ENCODE measurements at regions not wholly inside any gene's neighbourhood (a gene's known extent, or its start where the extent isn't known, plus 50 kb on each side); places are given as distances from the start of the nearest gene placed in this dataset.

DNA sequence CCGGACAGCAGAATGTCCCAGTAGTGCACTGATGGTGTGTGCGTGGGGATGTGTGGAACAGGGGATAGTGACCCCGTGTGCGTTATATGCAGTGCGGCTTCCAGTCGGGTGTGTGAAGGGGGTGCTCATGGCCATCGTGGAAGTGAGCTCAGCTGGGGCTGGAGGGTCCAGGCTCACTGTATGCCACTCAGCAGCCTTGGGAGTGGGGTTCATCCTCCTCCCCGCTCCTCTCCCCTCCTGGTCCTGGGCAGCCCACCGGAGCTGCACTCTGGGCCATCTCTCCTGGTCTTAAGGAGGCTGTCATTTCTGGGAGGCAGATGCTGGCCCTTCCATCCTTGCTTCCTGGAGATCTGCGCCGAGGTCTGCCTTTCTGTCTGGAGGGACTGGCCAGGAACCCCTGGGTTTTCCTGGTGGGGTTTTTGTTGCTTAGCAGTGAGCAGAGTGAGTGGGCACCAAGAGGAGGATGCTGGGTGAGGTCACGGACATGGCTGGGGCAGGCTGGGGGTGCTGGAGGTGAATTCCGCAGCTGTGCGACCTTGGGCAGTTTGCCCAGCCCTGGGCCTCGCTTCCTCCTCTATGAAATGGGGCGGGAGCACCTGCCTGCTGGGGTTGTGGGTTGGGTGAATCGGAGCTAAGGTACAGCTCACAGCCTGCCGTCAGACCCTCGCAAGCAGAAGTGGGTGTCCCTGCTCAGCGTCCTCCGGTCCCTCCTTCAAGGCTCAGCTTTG, 164.1 kb downstream of the SEC14L1 start (continued):
- TF ChIP-seq, protein P1, sequence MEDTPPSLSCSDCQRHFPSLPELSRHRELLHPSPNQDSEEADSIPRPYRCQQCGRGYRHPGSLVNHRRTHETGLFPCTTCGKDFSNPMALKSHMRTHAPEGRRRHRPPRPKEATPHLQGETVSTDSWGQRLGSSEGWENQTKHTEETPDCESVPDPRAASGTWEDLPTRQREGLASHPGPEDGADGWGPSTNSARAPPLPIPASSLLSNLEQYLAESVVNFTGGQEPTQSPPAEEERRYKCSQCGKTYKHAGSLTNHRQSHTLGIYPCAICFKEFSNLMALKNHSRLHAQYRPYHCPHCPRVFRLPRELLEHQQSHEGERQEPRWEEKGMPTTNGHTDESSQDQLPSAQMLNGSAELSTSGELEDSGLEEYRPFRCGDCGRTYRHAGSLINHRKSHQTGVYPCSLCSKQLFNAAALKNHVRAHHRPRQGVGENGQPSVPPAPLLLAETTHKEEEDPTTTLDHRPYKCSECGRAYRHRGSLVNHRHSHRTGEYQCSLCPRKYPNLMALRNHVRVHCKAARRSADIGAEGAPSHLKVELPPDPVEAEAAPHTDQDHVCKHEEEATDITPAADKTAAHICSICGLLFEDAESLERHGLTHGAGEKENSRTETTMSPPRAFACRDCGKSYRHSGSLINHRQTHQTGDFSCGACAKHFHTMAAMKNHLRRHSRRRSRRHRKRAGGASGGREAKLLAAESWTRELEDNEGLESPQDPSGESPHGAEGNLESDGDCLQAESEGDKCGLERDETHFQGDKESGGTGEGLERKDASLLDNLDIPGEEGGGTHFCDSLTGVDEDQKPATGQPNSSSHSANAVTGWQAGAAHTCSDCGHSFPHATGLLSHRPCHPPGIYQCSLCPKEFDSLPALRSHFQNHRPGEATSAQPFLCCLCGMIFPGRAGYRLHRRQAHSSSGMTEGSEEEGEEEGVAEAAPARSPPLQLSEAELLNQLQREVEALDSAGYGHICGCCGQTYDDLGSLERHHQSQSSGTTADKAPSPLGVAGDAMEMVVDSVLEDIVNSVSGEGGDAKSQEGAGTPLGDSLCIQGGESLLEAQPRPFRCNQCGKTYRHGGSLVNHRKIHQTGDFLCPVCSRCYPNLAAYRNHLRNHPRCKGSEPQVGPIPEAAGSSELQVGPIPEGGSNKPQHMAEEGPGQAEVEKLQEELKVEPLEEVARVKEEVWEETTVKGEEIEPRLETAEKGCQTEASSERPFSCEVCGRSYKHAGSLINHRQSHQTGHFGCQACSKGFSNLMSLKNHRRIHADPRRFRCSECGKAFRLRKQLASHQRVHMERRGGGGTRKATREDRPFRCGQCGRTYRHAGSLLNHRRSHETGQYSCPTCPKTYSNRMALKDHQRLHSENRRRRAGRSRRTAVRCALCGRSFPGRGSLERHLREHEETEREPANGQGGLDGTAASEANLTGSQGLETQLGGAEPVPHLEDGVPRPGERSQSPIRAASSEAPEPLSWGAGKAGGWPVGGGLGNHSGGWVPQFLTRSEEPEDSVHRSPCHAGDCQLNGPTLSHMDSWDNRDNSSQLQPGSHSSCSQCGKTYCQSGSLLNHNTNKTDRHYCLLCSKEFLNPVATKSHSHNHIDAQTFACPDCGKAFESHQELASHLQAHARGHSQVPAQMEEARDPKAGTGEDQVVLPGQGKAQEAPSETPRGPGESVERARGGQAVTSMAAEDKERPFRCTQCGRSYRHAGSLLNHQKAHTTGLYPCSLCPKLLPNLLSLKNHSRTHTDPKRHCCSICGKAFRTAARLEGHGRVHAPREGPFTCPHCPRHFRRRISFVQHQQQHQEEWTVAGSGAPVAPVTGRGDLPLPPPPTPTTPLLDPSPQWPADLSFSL (CRISPR knock-in tag; IDR thresholded peaks at IDR 0.05): no peak
- TF ChIP-seq HIVEP1 (CRISPR knock-in tag; IDR thresholded peaks at IDR 0.05) (no peak), ZSCAN21 (CRISPR knock-in tag; IDR thresholded peaks at IDR 0.05; ENCODE audit: borderline replicate concordance) (peak; percentile 57; the same call in 1 of the 2 replicates), TRIM24 (CRISPR knock-in tag; IDR thresholded peaks at IDR 0.05) (no peak), KDM5A (IDR thresholded peaks at IDR 0.05; ENCODE audit: borderline replicate concordance, low read length) (no peak), TBL1XR1 (IDR thresholded peaks at IDR 0.05; ENCODE audit: borderline replicate concordance, low read length, partially characterized antibody) (no peak), ZNF563 (CRISPR knock-in tag; IDR thresholded peaks at IDR 0.05) (no peak), MXD4 (CRISPR knock-in tag; IDR thresholded peaks at IDR 0.05) (0 out of 2 replicates have a peak, but pooled peaks have one; percentile 47), SKI (IDR thresholded peaks at IDR 0.05; ENCODE audit: partially characterized antibody) (no peak), HHEX (CRISPR knock-in tag; IDR thresholded peaks at IDR 0.05) (no peak), HMG20B (CRISPR knock-in tag; conservative IDR thresholded peaks at IDR 0.05) (no peak; the same call in 1 of the 2 replicates), HES4 (CRISPR knock-in tag; IDR thresholded peaks at IDR 0.05; ENCODE audit: borderline replicate concordance) (no peak), SIN3A (IDR thresholded peaks at IDR 0.05; ENCODE audit: borderline replicate concordance, low read depth, low read length) (no peak)
- TF ChIP-seq, protein P2, sequence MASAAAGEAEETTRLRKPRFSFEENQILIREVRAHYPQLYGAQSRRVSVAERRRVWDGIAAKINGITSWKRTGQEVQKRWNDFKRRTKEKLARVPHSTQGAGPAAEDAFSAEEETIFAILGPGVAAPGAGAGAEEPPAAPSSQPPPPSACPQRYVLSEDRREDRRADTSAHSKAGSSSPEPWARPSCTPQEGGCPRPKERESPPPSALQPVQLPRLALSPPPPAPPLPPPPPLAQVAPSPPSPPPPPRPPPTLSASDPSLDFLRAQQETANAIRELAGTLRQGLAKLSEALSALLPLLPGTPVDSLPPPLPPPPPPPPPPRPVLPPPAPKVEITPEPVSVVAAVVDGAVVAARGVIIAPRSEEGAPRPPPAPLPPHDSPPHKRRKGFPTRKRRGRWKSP (CRISPR knock-in tag; IDR thresholded peaks at IDR 0.05): no peak; the same call in 1 of the 2 replicates
- TF ChIP-seq, protein P3, sequence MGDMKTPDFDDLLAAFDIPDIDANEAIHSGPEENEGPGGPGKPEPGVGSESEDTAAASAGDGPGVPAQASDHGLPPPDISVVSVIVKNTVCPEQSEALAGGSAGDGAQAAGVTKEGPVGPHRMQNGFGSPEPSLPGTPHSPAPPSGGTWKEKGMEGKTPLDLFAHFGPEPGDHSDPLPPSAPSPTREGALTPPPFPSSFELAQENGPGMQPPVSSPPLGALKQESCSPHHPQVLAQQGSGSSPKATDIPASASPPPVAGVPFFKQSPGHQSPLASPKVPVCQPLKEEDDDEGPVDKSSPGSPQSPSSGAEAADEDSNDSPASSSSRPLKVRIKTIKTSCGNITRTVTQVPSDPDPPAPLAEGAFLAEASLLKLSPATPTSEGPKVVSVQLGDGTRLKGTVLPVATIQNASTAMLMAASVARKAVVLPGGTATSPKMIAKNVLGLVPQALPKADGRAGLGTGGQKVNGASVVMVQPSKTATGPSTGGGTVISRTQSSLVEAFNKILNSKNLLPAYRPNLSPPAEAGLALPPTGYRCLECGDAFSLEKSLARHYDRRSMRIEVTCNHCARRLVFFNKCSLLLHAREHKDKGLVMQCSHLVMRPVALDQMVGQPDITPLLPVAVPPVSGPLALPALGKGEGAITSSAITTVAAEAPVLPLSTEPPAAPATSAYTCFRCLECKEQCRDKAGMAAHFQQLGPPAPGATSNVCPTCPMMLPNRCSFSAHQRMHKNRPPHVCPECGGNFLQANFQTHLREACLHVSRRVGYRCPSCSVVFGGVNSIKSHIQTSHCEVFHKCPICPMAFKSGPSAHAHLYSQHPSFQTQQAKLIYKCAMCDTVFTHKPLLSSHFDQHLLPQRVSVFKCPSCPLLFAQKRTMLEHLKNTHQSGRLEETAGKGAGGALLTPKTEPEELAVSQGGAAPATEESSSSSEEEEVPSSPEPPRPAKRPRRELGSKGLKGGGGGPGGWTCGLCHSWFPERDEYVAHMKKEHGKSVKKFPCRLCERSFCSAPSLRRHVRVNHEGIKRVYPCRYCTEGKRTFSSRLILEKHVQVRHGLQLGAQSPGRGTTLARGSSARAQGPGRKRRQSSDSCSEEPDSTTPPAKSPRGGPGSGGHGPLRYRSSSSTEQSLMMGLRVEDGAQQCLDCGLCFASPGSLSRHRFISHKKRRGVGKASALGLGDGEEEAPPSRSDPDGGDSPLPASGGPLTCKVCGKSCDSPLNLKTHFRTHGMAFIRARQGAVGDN (CRISPR knock-in tag; IDR thresholded peaks at IDR 0.05): peak; percentile 98

All from HepG2 (cell line).